ENCODE measurements at regions not wholly inside any gene's neighbourhood (a gene's known extent, or its start where the extent isn't known, plus 50 kb on each side); places are given as distances from the start of the nearest gene placed in this dataset.

DNA sequence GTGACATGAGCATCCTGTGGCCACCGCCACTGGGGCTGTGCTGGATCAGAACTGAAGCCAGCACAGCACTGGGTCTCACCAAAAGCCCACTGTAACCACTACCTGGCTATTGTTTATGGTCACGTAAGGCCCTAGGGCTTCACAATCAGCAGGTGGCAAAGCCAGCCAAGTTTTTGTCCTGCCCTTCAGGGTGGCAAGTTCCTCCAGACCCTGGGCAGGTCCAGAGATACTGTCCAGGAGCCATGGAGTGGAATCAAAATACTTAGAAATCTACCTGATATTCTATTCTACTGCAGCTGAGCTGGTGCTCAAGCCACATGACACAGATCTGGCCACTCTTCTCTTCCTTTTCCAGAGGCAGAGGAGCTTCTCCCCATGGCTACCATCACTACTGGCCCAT, 121.2 kb upstream of the CXXC4 start:
- Histone ChIP-seq H3K27ac (no peak overlapping the region), H3K4me1 (no peaks in the 10 kb centered on the region), H3K36me3 (no peaks in the 10 kb centered on the region), H3K4me3 (no peak overlapping the region), H3K27me3 (no peaks in the 10 kb centered on the region), H3K9me3 (peaks cover 0 to 3% of the 10 kb centered on the region in 2 donors)
- TF ChIP-seq, protein P1, sequence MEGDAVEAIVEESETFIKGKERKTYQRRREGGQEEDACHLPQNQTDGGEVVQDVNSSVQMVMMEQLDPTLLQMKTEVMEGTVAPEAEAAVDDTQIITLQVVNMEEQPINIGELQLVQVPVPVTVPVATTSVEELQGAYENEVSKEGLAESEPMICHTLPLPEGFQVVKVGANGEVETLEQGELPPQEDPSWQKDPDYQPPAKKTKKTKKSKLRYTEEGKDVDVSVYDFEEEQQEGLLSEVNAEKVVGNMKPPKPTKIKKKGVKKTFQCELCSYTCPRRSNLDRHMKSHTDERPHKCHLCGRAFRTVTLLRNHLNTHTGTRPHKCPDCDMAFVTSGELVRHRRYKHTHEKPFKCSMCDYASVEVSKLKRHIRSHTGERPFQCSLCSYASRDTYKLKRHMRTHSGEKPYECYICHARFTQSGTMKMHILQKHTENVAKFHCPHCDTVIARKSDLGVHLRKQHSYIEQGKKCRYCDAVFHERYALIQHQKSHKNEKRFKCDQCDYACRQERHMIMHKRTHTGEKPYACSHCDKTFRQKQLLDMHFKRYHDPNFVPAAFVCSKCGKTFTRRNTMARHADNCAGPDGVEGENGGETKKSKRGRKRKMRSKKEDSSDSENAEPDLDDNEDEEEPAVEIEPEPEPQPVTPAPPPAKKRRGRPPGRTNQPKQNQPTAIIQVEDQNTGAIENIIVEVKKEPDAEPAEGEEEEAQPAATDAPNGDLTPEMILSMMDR (IDR thresholded peaks at IDR 0.05): no peak
- no peak for DNase-seq (ENCODE audit: low spot score in 2 of 2)
- intact Hi-C loops (cut with DNase I): no loop called here

DNA sequence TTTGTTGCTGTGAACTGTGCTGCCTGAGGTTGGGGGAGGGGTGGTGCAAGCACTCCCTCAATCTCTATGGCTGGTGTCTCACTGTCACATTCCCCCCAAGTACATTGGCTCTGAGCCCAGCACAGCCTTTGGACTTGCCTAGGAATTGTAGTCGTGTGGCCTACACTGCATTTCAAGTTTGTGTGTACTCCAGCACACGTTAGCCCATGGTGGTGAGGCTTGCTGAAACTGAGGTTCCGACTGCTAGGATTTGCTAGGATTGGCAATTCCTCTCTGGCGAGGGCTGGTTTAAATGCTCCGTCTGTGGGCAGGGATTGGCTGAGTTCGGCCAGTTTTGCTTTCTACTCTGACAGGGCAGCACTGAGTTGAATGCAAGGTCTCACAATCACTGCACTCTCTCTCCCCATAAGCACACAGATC, 121.7 kb upstream of the CXXC4 start:
- no peak for DNase-seq (ENCODE audit: low spot score in 2 of 2)
- H3K4me3 ChIP-seq: no peak overlapping the region
- TF ChIP-seq, protein P1 (IDR thresholded peaks at IDR 0.05): no peak

DNA sequence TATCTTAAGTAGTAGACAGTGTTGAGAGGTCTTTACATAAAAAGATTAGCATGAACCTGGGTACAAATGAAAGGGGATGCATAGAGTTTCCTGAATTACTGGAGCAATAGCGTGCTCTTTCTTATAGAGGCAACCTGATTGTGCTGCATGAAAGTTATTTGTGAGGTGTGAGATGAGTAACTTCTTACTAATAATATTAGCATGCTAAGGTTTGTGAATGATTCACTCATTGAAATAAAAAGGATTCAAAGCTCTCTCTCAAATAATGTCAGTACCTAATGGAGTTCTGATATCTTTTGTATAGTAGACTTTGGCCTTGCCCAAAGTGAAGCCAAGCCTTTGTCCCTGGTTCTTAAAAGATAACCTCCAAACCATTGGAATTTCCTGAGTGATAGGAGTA, 131.0 kb upstream of the CXXC4 start:
- no peak overlapping the region for H3K27ac ChIP-seq
- H3K4me1 ChIP-seq: no peaks in the 10 kb centered on the region
- H3K9me3 ChIP-seq: no peaks in the 10 kb centered on the region
- no peaks in the 10 kb centered on the region for H3K36me3 ChIP-seq
- H3K4me3 ChIP-seq: no peak overlapping the region
- intact Hi-C loops (cut with DNase I): no loop called here
- TF ChIP-seq, protein P1 (IDR thresholded peaks at IDR 0.05): no peak
- H3K27me3 ChIP-seq: no peaks in the 10 kb centered on the region
- DNase-seq (ENCODE audit: low spot score in 2 of 2): no peak

More for the DNA sequence above, 121.7 kb upstream of the CXXC4 start:
- Histone ChIP-seq H3K27ac (no peak overlapping the region), H3K4me1 (no peaks in the 10 kb centered on the region), H3K9me3 (no peaks in the 10 kb centered on the region), H3K36me3 (no peaks in the 10 kb centered on the region), H3K27me3 (no peaks in the 10 kb centered on the region)
- intact Hi-C loops (cut with DNase I): no loop called here

- no peak overlapping the region for H3K4me3 ChIP-seq
- no peak for DNase-seq (ENCODE audit: low spot score in 2 of 2)
- H3K27ac ChIP-seq: no peak overlapping the region
- H3K9me3 ChIP-seq: no peaks in the 10 kb centered on the region
- TF ChIP-seq, protein P1 (IDR thresholded peaks at IDR 0.05): no peak
- no peaks in the 10 kb centered on the region for H3K4me1 ChIP-seq
- no peaks in the 10 kb centered on the region for H3K36me3 ChIP-seq
- intact Hi-C loops (cut with DNase I): no loop called here
- H3K27me3 ChIP-seq: no peaks in the 10 kb centered on the region
These were observed 134.9 kb upstream of the CXXC4 start for GRCh38 chr4:104629601-104630000.

- Histone ChIP-seq H3K27ac (no peak overlapping the region), H3K36me3 (no peaks in the 10 kb centered on the region), H3K4me1 (no peaks in the 10 kb centered on the region), H3K27me3 (no peaks in the 10 kb centered on the region), H3K9me3 (no peaks in the 10 kb centered on the region), H3K4me3 (no peak overlapping the region)
- no peak for DNase-seq (ENCODE audit: low spot score in 2 of 2)
- TF ChIP-seq, protein P1 (IDR thresholded peaks at IDR 0.05): no peak
- intact Hi-C loops (cut with DNase I): no loop called here
These were observed 135.6 kb upstream of the CXXC4 start for GRCh38 chr4:104630272-104630671.

DNA sequence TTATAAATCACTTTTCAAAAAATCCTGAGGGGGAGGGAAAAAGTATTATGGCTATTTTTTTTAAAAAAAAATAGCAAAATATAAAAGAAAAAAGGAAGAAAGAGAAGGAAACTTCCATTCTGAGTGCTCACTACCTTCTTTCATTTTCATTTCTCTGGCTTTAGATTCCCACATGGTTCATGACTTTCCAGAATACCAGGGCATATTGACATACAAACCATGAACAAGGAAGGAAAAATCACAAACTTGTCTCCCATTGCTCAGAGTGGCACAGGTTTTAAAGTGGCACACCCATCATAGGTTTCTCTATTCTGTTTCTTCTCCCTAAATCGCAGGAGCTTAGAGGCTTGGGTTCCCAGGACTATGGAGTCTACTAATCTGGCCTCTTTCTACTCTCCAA, 136.3 kb upstream of the CXXC4 start:
- Histone ChIP-seq H3K4me1 (no peaks in the 10 kb centered on the region), H3K36me3 (no peaks in the 10 kb centered on the region), H3K9me3 (no peaks in the 10 kb centered on the region), H3K27me3 (no peaks in the 10 kb centered on the region), H3K27ac (no peak overlapping the region), H3K4me3 (no peak overlapping the region)
- intact Hi-C loops (cut with DNase I): no loop called here
- TF ChIP-seq, protein P1 (IDR thresholded peaks at IDR 0.05): no peak
- no peak for DNase-seq (ENCODE audit: low spot score in 2 of 2)
